ENCODE measurements at regions not wholly inside any gene's neighbourhood (a gene's known extent, or its start where the extent isn't known, plus 50 kb on each side); places are given as distances from the start of the nearest gene placed in this dataset.
"Not testable (repeated sequence)": the region's sequence is repeated elsewhere in the genome, so short reads cannot be mapped to it uniquely, and the experiment has no call there.

DNA sequence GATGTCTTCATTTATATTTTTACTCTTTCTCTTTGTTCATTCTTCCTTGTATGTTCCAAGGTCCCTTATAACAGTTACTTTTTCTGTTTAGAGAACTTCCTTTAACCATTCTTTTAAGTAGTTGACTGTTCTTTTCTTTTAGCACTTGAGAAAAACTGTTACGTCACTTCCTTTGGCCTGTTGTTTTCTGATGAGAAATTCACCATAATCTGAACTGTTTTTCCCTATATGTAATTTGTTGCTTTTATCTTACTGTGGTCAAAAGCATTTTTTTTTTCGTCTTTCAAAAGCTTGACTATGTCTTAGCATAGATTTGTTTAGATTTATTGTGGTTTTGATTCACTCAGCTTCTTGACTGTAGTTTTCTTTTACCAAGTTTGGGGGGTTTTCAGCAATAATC, 1660.3 kb upstream of the PCDH10 start:
- ChIA-PET POLR2A (ENCODE audit: low non-redundant PET) (no interaction called here), CTCF (no interaction called here)
- no peak overlapping the region for H3K27ac ChIP-seq
- TF ChIP-seq, protein P1, sequence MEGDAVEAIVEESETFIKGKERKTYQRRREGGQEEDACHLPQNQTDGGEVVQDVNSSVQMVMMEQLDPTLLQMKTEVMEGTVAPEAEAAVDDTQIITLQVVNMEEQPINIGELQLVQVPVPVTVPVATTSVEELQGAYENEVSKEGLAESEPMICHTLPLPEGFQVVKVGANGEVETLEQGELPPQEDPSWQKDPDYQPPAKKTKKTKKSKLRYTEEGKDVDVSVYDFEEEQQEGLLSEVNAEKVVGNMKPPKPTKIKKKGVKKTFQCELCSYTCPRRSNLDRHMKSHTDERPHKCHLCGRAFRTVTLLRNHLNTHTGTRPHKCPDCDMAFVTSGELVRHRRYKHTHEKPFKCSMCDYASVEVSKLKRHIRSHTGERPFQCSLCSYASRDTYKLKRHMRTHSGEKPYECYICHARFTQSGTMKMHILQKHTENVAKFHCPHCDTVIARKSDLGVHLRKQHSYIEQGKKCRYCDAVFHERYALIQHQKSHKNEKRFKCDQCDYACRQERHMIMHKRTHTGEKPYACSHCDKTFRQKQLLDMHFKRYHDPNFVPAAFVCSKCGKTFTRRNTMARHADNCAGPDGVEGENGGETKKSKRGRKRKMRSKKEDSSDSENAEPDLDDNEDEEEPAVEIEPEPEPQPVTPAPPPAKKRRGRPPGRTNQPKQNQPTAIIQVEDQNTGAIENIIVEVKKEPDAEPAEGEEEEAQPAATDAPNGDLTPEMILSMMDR (conservative IDR thresholded peaks at IDR 0.05; ENCODE audit: low read depth): no peak
- DNase-seq (ENCODE audit: low spot score): no peak

DNA sequence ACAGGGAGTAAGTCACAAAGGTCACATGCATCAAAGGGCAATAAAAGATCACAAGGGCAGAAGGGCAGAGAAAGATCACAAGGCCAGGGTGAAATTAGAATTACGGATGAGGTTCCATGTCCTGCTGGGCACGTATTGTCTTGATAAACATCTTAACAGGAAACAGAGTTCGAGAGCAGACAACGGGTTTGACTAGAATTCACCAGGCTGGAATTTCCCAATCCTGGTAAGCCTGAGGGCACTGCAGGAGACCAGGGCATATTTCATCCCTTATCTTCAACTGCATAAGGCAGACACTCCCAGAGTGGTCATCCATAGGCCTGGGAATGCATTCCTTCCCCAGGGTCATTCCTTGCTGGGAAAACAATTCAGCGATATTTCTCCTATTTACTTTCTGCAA, 1652.9 kb upstream of the PCDH10 start:
- POLR2A ChIA-PET (ENCODE audit: low non-redundant PET); DNase-seq (ENCODE audit: low spot score); H3K27ac ChIP-seq: not testable (repeated sequence)
- CTCF ChIA-PET: interaction anchor here (0.7 kb wide), 1 partner anchor 8 kb away, joined by 4 read pairs; no protein-coding TSS in a partner anchor

DNA sequence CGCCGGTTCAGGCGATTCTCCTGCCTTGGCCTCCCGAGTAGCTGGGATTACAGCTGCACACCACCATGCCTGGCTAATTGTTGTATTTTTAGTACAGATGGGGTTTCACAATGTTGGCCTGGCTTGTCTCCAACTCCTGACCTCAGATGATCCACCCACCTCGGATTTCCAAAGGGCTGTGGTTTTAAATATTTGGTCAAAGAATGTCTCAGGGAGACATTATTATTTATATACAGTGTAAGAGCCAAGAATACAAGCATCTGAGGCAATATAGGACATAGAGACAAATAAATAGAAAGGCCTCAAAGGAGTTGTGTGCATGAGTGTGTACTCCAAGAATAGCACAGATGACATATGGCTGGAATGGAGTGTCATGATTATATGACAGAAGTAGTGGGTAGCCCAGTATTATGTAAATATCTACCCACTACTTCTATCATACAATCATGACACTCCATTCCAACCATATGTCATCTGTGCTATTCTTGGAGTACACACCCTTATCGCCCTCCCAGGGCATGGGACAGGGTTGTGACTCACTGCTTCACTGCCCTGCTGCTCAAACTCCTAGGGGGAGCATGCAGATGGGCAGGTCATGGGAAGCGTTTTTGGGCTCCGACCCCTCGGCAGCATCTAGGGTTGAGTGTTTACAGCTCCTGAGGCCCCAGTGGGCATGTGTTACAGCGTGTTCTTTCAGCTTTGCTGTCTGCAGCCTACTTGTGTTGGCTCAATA, 1649.8 kb upstream of the PCDH10 start:
- ChIA-PET CTCF (no interaction called here), POLR2A (ENCODE audit: low non-redundant PET) (no interaction called here)
- TF ChIP-seq, protein P1 (conservative IDR thresholded peaks at IDR 0.05; ENCODE audit: low read depth): no peak
- H3K27ac ChIP-seq: peak overlapping the region; percentile 53
- peak; percentile 8 for DNase-seq (ENCODE audit: low spot score)

DNA sequence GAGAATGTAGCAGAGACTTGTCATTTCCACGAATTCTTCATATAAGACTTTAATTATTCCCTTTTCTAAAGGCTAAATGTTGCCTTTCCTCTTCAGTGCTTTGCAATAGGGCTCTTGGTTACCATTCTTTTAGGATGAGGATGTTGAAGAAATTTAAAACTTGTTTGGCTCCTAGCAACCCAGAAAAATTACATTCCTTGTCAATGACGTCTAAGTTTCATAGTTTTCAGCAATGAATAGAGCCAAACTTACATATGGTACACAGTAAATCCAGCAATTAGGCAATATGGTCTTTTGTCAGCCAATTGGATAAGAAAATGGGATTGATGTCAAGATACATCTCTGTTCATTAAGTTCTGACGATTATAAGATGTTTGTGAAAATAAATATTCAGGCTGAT, 1639.6 kb upstream of the PCDH10 start:
- TF ChIP-seq, protein P1 (conservative IDR thresholded peaks at IDR 0.05; ENCODE audit: low read depth): no peak
- no peak overlapping the region for H3K27ac ChIP-seq
- DNase-seq (ENCODE audit: low spot score): no peak
- ChIA-PET POLR2A (ENCODE audit: low non-redundant PET) (no interaction called here), CTCF (no interaction called here)

DNA sequence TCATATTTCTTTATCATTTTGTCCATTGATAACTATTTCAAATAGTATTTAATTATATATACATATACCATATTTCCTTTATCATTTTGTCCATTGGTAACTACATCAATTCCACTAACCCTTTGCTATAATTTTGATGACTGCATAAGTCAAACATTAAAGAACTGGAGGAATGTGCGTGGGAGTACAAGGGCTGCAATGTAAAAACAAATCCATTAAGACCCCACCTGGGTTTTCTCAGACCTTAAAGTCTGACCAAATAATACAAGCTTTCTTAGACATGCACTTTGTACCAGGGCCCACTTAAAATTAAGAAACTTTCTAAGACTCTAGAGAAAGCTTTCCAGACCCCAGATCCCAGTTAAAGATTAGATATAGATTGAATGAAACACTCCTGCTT, 1622.4 kb upstream of the PCDH10 start:
- no peak overlapping the region for H3K27ac ChIP-seq
- TF ChIP-seq, protein P1 (conservative IDR thresholded peaks at IDR 0.05; ENCODE audit: low read depth): no peak
- no peak for DNase-seq (ENCODE audit: low spot score)
- ChIA-PET CTCF (no interaction called here), POLR2A (ENCODE audit: low non-redundant PET) (no interaction called here)

DNA sequence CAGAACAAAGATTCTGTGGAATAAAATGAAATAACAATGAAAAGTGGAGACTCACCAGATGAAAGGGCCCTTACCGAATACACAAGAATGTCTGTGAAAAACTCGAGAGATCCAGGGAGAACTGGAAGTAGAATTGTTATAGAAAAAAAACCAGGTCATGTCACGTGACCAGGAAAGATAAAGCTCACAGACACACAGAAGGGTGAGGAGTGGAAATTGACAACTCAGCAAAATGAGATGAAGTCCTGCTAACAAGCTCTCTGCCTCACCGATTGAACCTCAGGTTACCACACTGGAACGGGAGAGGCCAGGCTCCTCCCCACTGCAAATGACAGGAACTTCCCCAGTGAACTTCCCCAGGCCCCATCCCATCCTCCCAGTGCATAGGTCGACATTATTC, 1618.0 kb upstream of the PCDH10 start:
- ChIA-PET POLR2A (ENCODE audit: low non-redundant PET) (no interaction called here), CTCF (no interaction called here)
- TF ChIP-seq, protein P1 (conservative IDR thresholded peaks at IDR 0.05; ENCODE audit: low read depth): no peak
- no peak for DNase-seq (ENCODE audit: low spot score)
- no peak overlapping the region for H3K27ac ChIP-seq

DNA sequence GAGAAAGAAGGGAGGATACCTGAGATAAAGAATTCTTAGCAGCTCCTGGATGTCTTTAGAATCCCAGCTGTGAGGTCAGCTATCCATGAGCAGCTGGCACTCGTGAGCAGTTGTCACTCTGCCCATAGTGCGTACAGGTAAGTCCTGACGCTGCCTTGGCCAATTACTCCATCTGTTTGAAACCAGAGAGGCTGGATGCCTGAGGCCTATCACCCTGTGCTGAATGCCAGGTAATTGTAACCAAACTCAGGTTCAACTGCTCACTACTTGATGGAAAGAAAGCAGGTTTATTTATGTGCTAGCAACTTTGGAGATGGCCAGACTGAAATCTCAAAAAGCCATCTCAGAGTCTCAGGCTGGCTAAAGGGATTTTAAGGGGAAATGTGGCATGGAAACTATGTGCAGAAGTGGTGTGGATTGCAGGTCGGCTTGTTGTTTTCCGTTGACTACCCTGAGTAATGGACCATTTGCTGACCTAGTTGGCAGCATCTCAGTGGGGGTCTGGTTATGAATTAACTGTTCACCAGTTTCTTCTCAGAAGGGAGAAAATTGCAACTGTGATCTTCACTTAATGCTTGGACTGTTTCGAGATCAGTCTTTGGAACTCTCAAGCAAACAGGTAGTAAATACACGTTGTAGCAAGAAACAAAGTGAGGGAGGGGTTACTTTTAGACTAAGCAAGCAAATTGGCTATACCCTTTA, 1614.0 kb upstream of the PCDH10 start:
- ChIA-PET POLR2A (ENCODE audit: low non-redundant PET) (no interaction called here), CTCF (no interaction called here)
- DNase-seq (ENCODE audit: low spot score): no peak
- TF ChIP-seq, protein P1 (conservative IDR thresholded peaks at IDR 0.05; ENCODE audit: low read depth): no peak
- no peak overlapping the region for H3K27ac ChIP-seq
